HepG2 (cell line): ENCODE measurements at regions not wholly inside any gene's neighbourhood (a gene's known extent, or its start where the extent isn't known, plus 50 kb on each side); places are given as distances from the start of the nearest gene placed in this dataset.

Experiments used
- CBX2 ChIP-seq, 2 experiments: fragments of 200-600 bp in 1 of 2; sonication (generic); formaldehyde crosslinking in 1 of 2; IDR thresholded peaks; 2 replicates each; pipeline versions ENCODE4 v1.7.0 to v1.8.1; 2018 to 2022; ENCODE audit warnings: low read depth in 2 of 2, low read length in 1 of 2, mild to moderate bottlenecking in 1 of 2, missing genetic modification reagents in 1 of 2
- FOSL1 ChIP-seq: sonication (generic); formaldehyde crosslinking; IDR thresholded peaks from 2 replicates; pipeline ENCODE4 v1.9.0; 2021; ENCODE audit warnings: missing genetic modification reagents, borderline replicate concordance
- GABPB1 ChIP-seq: IDR thresholded peaks from 2 replicates; pipeline ENCODE4 v1.6.1; 2016; ENCODE audit warnings: mild to moderate bottlenecking, missing genetic modification reagents, moderate library complexity, missing compliant biosample characterization
- GMEB1 ChIP-seq: sonication (generic); formaldehyde crosslinking; IDR thresholded peaks from 2 replicates; pipeline ENCODE4 v1.5.1; 2020; ENCODE audit warnings: missing genetic modification reagents, mild to moderate bottlenecking, borderline replicate concordance
- MXD1 ChIP-seq: sonication (generic); formaldehyde crosslinking; IDR thresholded peaks from 2 replicates; pipeline ENCODE4 v1.4.0; 2020; ENCODE audit warnings: mild to moderate bottlenecking, missing genetic modification reagents
- PPARG ChIP-seq: conservative IDR thresholded peaks from 2 replicates; pipeline ENCODE4 v1.6.1; 2016; ENCODE audit warnings: missing biosample characterization, missing genetic modification reagents
- REST ChIP-seq, 2 experiments: IDR thresholded peaks; 2 replicates each; pipeline ENCODE4 v1.6.1; 2011 to 2012; ENCODE audit warnings: low read length in 2 of 2, borderline replicate concordance in 1 of 2, low read depth in 1 of 2, mild to moderate bottlenecking in 1 of 2, moderate library complexity in 1 of 2
- RFXAP ChIP-seq: sonication (generic); formaldehyde crosslinking; IDR thresholded peaks from 2 replicates; pipeline ENCODE4 v1.4.0; 2020; ENCODE audit warnings: missing genetic modification reagents, borderline replicate concordance
- SATB2 ChIP-seq: sonication (generic); formaldehyde crosslinking; IDR thresholded peaks from 2 replicates; pipeline ENCODE4 v1.5.0; 2020; ENCODE audit warnings: missing genetic modification reagents
- SMC3 ChIP-seq: IDR thresholded peaks from 2 replicates; pipeline ENCODE4 v1.6.1; 2011; ENCODE audit warnings: low read length, improper control_type of control experiment
- SP4 ChIP-seq: sonication (generic); formaldehyde crosslinking; IDR thresholded peaks from 2 replicates; pipeline ENCODE4 v1.8.1; 2023; ENCODE audit warnings: mild to moderate bottlenecking, missing genetic modification reagents
- ZFP36L1 ChIP-seq: sonication (generic); formaldehyde crosslinking; IDR thresholded peaks from 2 replicates; pipeline ENCODE4 v1.8.0; 2022; ENCODE audit warnings: mild to moderate bottlenecking, missing genetic modification reagents, moderate library complexity
- ZFYVE20 ChIP-seq: sonication (generic); formaldehyde crosslinking; IDR thresholded peaks from 2 replicates; pipeline ENCODE4 v1.8.0; 2023; ENCODE audit warnings: low read depth, mild to moderate bottlenecking, moderate library complexity, missing genetic modification reagents, borderline replicate concordance
- ZNF512B ChIP-seq: sonication (generic); formaldehyde crosslinking; IDR thresholded peaks from 2 replicates; pipeline ENCODE4 v1.5.1; 2020; ENCODE audit warnings: missing genetic modification reagents, mild to moderate bottlenecking, borderline replicate concordance
- ZNF652 ChIP-seq: IDR thresholded peaks from 2 replicates; pipeline ENCODE4 v1.6.1; 2016; ENCODE audit warnings: low read depth, borderline replicate concordance
- ZNF670 ChIP-seq: sonication (generic); formaldehyde crosslinking; IDR thresholded peaks from 2 replicates; pipeline ENCODE4 v1.8.0; 2022; ENCODE audit warnings: mild to moderate bottlenecking, missing genetic modification reagents, borderline replicate concordance
- ZNF773 ChIP-seq: sonication (generic); formaldehyde crosslinking; IDR thresholded peaks from 2 replicates; pipeline ENCODE4 v1.4.0; 2020; ENCODE audit warnings: missing genetic modification reagents, borderline replicate concordance
- TF ChIP-seq, protein P1 (sequence below): sonication (generic); formaldehyde crosslinking; IDR thresholded peaks from 2 replicates; pipeline ENCODE4 v1.8.0; 2022; ENCODE audit warnings: missing genetic modification reagents, mild to moderate bottlenecking, moderate library complexity, borderline replicate concordance

DNA sequence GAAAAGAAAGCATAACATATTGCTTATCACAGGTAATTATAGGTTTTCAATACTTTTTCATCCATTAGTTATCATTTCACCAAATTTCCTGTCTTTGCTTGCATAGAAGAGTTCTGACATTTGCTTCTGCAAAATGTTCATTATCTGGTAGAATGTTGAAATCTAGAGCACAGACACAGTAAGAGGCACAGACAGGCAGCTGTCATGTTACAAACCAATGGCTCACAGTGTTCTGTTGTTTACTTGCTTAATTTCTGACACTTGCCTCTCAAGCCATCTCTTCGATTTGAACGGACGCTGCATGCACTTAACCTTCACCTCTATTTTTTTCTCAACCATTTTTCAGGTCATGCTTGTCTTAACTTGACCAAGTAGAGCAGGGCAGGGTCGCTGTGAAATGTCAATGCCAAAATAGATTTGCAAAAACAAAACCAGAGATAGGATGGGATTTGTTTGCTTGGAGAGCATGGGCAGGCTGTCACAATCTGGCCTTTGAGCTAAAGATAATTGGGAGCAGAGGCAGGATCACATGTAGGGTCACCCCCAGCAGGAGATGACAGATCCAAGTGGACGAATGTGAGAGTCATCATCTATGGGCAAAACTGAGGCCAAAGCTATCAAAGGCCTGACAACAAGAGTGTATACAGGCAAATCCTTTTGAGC, 292.3 kb downstream of the SMARCA1 start (continued):
- TF ChIP-seq, protein P1, sequence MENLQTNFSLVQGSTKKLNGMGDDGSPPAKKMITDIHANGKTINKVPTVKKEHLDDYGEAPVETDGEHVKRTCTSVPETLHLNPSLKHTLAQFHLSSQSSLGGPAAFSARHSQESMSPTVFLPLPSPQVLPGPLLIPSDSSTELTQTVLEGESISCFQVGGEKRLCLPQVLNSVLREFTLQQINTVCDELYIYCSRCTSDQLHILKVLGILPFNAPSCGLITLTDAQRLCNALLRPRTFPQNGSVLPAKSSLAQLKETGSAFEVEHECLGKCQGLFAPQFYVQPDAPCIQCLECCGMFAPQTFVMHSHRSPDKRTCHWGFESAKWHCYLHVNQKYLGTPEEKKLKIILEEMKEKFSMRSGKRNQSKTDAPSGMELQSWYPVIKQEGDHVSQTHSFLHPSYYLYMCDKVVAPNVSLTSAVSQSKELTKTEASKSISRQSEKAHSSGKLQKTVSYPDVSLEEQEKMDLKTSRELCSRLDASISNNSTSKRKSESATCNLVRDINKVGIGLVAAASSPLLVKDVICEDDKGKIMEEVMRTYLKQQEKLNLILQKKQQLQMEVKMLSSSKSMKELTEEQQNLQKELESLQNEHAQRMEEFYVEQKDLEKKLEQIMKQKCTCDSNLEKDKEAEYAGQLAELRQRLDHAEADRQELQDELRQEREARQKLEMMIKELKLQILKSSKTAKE (CRISPR knock-in tag) = no peak
- TF ChIP-seq SMC3 (no peak), GABPB1 (CRISPR knock-in tag) (no peak), ZFYVE20 (CRISPR knock-in tag) (no peak), ZNF652 (CRISPR knock-in tag) (no peak), SP4 (CRISPR knock-in tag) (no peak), ZNF670 (CRISPR knock-in tag) (no peak), MXD1 (CRISPR knock-in tag) (no peak), RFXAP (CRISPR knock-in tag) (no peak), ZFP36L1 (CRISPR knock-in tag) (no peak), ZNF773 (CRISPR knock-in tag) (no peak), ZNF512B (CRISPR knock-in tag) (no peak), REST (IDR thresholded peaks at IDR 0.05; ENCODE audit: borderline replicate concordance in 1 of 2, low read depth in 1 of 2, low read length in 2 of 2) (no peak), SATB2 (no peak), CBX2 (IDR thresholded peaks at IDR 0.05; ENCODE audit: low read depth, low read length) (no peak), CBX2 (CRISPR knock-in tag; IDR thresholded peaks at IDR 0.05; ENCODE audit: low read depth) (no peak), PPARG (no peak), FOSL1 (CRISPR knock-in tag) (no peak), GMEB1 (no peak)
